ENCODE measurements at regions not wholly inside any gene's neighbourhood (a gene's known extent, or its start where the extent isn't known, plus 50 kb on each side); places are given as distances from the start of the nearest gene placed in this dataset.

- Histone ChIP-seq H3K27ac (ENCODE audit: low read depth, low read length, poor library complexity, severe bottlenecking) (no peak overlapping the region), H3K4me1 (ENCODE audit: insufficient read depth, low read length, poor library complexity, severe bottlenecking) (no peaks in the 10 kb centered on the region), H3K27me3 (replicated peaks; ENCODE audit: insufficient read depth, low read depth, low read length, poor library complexity) (no peaks in the 10 kb centered on the region), H3K36me3 (ENCODE audit: insufficient read depth, low read length, poor library complexity, severe bottlenecking) (no peaks in the 10 kb centered on the region), H3K4me3 (ENCODE audit: low read depth, low read length, poor library complexity, severe bottlenecking) (no peak overlapping the region), H3K9me3 (ENCODE audit: low read depth, low read length, poor library complexity, severe bottlenecking) (peaks cover 5% of the 10 kb centered on the region)
- intact Hi-C loops (cut with micrococcal nuclease; ENCODE audit: unreplicated experiment), result no loop called here
- POLR2A ChIA-PET (ENCODE audit: low non-redundant PET), result no interaction called here
- no peak for TF ChIP-seq EZH2 (IDR thresholded peaks at IDR 0.05; ENCODE audit: borderline replicate concordance, low read depth, low read length, poor library complexity, severe bottlenecking)
- TF ChIP-seq, protein P1, sequence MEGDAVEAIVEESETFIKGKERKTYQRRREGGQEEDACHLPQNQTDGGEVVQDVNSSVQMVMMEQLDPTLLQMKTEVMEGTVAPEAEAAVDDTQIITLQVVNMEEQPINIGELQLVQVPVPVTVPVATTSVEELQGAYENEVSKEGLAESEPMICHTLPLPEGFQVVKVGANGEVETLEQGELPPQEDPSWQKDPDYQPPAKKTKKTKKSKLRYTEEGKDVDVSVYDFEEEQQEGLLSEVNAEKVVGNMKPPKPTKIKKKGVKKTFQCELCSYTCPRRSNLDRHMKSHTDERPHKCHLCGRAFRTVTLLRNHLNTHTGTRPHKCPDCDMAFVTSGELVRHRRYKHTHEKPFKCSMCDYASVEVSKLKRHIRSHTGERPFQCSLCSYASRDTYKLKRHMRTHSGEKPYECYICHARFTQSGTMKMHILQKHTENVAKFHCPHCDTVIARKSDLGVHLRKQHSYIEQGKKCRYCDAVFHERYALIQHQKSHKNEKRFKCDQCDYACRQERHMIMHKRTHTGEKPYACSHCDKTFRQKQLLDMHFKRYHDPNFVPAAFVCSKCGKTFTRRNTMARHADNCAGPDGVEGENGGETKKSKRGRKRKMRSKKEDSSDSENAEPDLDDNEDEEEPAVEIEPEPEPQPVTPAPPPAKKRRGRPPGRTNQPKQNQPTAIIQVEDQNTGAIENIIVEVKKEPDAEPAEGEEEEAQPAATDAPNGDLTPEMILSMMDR (conservative IDR thresholded peaks at IDR 0.05; ENCODE audit: low read depth, low read length), result no peak
- BruUV-seq (replicated peaks), result no TSS peak
- peak; percentile 5 for DNase-seq (ENCODE audit: low spot score)
- CTCF ChIA-PET, result no interaction called here
These were observed 246.7 kb upstream of the COX7C start for GRCh38 chr5:86371061-86371460.

GRCh38 chr5:86374611-86375010, 243.1 kb upstream of the COX7C start:
- H3K27ac ChIP-seq (ENCODE audit: low read depth, low read length, poor library complexity, severe bottlenecking), result no peak overlapping the region
- H3K9me3 ChIP-seq (ENCODE audit: low read depth, low read length, poor library complexity, severe bottlenecking), result peaks cover 5% of the 10 kb centered on the region
- DNase-seq (ENCODE audit: low spot score), result peak; percentile 30
- TF ChIP-seq, protein P1 (conservative IDR thresholded peaks at IDR 0.05; ENCODE audit: low read depth, low read length), result no peak
- no peak for TF ChIP-seq EZH2 (IDR thresholded peaks at IDR 0.05; ENCODE audit: borderline replicate concordance, low read depth, low read length, poor library complexity, severe bottlenecking)
- no peaks in the 10 kb centered on the region for H3K4me1 ChIP-seq (ENCODE audit: insufficient read depth, low read length, poor library complexity, severe bottlenecking)
- ChIA-PET CTCF (no interaction called here), POLR2A (ENCODE audit: low non-redundant PET) (no interaction called here)
- H3K4me3 ChIP-seq (ENCODE audit: low read depth, low read length, poor library complexity, severe bottlenecking), result no peak overlapping the region
- no peaks in the 10 kb centered on the region for H3K27me3 ChIP-seq (replicated peaks; ENCODE audit: insufficient read depth, low read depth, low read length, poor library complexity)
- intact Hi-C loops (cut with micrococcal nuclease; ENCODE audit: unreplicated experiment), result no loop called here
- no TSS peak for BruUV-seq (replicated peaks)
- no peaks in the 10 kb centered on the region for H3K36me3 ChIP-seq (ENCODE audit: insufficient read depth, low read length, poor library complexity, severe bottlenecking)

GRCh38 chr5:86376214-86376613, 241.5 kb upstream of the COX7C start:
- CTCF ChIA-PET, result no interaction called here
- H3K4me3 ChIP-seq (ENCODE audit: low read depth, low read length, poor library complexity, severe bottlenecking), result no peak overlapping the region
- H3K27me3 ChIP-seq (replicated peaks; ENCODE audit: insufficient read depth, low read depth, low read length, poor library complexity), result no peaks in the 10 kb centered on the region
- H3K9me3 ChIP-seq (ENCODE audit: low read depth, low read length, poor library complexity, severe bottlenecking), result peaks cover 5% of the 10 kb centered on the region
- DNase-seq (ENCODE audit: low spot score), result no peak
- H3K27ac ChIP-seq (ENCODE audit: low read depth, low read length, poor library complexity, severe bottlenecking), result no peak overlapping the region
- TF ChIP-seq EZH2 (IDR thresholded peaks at IDR 0.05; ENCODE audit: borderline replicate concordance, low read depth, low read length, poor library complexity, severe bottlenecking), result no peak
- TF ChIP-seq, protein P1 (conservative IDR thresholded peaks at IDR 0.05; ENCODE audit: low read depth, low read length), result no peak
- H3K36me3 ChIP-seq (ENCODE audit: insufficient read depth, low read length, poor library complexity, severe bottlenecking), result no peaks in the 10 kb centered on the region
- intact Hi-C loops (cut with micrococcal nuclease; ENCODE audit: unreplicated experiment), result no loop called here
- POLR2A ChIA-PET (ENCODE audit: low non-redundant PET), result interaction anchor here (0.5 kb wide), 1 partner anchor 20 kb away, joined by 4 read pairs; no protein-coding TSS in a partner anchor
- H3K4me1 ChIP-seq (ENCODE audit: insufficient read depth, low read length, poor library complexity, severe bottlenecking), result no peaks in the 10 kb centered on the region
- BruUV-seq (replicated peaks), result no TSS peak

Data from A673 (cell line).